RWPE1 (cell line): ENCODE measurements at regions not wholly inside any gene's neighbourhood (a gene's known extent, or its start where the extent isn't known, plus 50 kb on each side); places are given as distances from the start of the nearest gene placed in this dataset.

ENCODE experiments used
- CTCF ChIA-PET: fragments of 350-600 bp; sonication (Branson Sonifier 250); formaldehyde crosslinking; extraction: SDS; loops from one replicate; lab custom pipeline; 2021; lab: Yijun Ruan, JAX
- POLR2A ChIA-PET: fragments of 400-600 bp; formaldehyde crosslinking; extraction: SDS; loops from one replicate; lab custom pipeline; 2020; ENCODE audit warnings: antibody characterized with exemption; ENCODE audit not compliant: low non-redundant PET; lab: Yijun Ruan, JAX
- DNase-seq: peaks from one replicate; pipeline ENCODE4 v3.0.0; 2012; ENCODE audit warnings: low spot score
- H3K27ac ChIP-seq: fragments of 450-650 bp; 2 replicates; pipeline ENCODE4 v1.5.1; 2017
- TF ChIP-seq, protein P1 (sequence below): fragments of 450-650 bp; conservative IDR thresholded peaks from 2 replicates; pipeline ENCODE4 v1.5.1; 2017; ENCODE audit warnings: low read depth, mild to moderate bottlenecking

- ChIA-PET CTCF (no interaction called here), POLR2A (no interaction called here)
- TF ChIP-seq, protein P1, sequence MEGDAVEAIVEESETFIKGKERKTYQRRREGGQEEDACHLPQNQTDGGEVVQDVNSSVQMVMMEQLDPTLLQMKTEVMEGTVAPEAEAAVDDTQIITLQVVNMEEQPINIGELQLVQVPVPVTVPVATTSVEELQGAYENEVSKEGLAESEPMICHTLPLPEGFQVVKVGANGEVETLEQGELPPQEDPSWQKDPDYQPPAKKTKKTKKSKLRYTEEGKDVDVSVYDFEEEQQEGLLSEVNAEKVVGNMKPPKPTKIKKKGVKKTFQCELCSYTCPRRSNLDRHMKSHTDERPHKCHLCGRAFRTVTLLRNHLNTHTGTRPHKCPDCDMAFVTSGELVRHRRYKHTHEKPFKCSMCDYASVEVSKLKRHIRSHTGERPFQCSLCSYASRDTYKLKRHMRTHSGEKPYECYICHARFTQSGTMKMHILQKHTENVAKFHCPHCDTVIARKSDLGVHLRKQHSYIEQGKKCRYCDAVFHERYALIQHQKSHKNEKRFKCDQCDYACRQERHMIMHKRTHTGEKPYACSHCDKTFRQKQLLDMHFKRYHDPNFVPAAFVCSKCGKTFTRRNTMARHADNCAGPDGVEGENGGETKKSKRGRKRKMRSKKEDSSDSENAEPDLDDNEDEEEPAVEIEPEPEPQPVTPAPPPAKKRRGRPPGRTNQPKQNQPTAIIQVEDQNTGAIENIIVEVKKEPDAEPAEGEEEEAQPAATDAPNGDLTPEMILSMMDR = no peak
- no peak for DNase-seq
- H3K27ac ChIP-seq = no peak overlapping the region
These were observed 280.5 kb upstream of the CAMK1G start for GRCh38 chr1:209302779-209303568.

- TF ChIP-seq, protein P1 = no peak
- no peak for DNase-seq
- no peak overlapping the region for H3K27ac ChIP-seq
- ChIA-PET CTCF (interaction anchor here (0.9 kb wide), 1 partner anchor 37 kb away, joined by 4 read pairs; no protein-coding TSS in a partner anchor), POLR2A (no interaction called here)
These were observed 279.3 kb upstream of the CAMK1G start for GRCh38 chr1:209304166-209304565.

DNA sequence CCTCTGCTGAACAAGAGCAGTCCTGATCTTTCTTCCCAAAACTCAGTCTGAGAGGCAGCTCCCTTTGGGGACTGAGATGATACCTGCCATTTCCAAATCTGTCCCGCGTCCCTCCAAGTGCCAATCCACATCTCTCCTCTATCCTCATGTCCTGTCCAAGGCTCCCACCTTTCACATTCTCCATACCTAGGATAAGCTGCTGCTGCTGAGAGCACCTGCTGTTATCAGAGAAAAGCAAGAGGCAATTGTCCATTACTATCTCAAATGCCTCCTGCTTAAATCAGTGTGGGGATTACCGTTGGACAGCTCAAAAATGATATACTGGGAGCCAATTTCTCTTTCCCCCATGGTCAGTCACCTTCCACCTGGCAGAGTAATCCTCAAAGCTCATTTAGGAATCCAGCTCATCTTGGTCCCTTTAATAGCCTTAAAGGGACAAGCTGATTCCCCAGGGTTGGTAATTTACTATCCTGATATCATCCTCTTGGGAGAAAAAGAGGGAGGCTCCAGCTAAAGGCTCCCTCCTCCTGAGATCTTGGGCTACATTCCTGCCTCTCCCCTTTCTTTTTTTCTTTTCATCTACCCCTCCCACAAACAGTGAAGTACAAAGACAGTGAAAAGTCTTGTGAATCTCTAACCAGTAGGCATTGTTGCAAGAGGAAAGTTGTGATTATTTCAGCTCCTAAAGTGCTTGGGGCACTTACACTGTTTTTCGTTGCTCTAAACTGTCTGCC lies 278.1 kb upstream of the CAMK1G start:
- ChIA-PET POLR2A (no interaction called here), CTCF (interaction anchor here (0.5 kb wide), 1 partner anchor 37 kb away, joined by 3 read pairs; no protein-coding TSS in a partner anchor)
- H3K27ac ChIP-seq = no peak overlapping the region
- DNase-seq = no peak
- TF ChIP-seq, protein P1 = no peak

DNA sequence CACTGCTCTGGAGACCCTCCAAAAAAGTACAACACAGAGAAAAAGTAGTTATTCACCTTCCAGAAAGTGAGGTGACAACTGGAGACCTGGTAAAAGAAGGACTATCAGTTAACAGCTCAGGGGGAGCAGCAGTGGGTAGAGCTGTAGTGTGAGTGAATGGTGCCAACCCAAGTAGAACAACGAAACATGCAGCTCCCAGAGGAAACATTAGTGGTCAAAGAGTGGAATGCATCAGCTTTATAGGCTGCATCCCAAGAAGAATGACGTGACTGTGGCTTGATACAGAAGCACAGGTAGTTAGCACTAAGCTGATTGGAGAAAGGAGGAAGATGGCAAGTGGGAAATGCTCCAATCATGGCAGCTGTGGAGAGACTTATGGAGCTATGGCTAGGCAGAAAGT lies 275.7 kb upstream of the CAMK1G start:
- CTCF ChIA-PET = no interaction called here
- POLR2A ChIA-PET = no interaction called here

GRCh38 chr1:209309198-209309597 lies 274.3 kb upstream of the CAMK1G start:
- TF ChIP-seq, protein P1 = no peak
- POLR2A ChIA-PET = no interaction called here

More for the DNA sequence above, 275.7 kb upstream of the CAMK1G start:
- no peak overlapping the region for H3K27ac ChIP-seq
- no peak for DNase-seq
- TF ChIP-seq, protein P1 = no peak

DNA sequence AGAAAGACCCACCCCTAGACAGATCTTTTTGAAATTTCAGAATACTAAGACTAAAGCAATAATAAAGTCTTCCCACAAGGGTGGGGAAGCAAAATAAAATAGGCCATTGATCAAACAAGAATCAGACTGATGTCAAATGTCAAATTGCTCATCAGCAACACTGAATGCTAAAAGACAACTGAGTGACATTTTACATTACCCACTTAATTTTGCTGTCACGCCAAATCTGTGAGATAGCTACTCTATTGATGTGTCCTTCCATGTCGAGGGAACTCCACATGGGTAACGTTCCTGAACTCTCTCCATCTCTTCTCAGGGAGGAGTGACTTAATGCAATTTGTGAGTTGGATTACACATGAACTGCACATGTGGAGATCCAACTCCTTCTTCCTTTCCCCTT lies 271.7 kb upstream of the CAMK1G start:
- DNase-seq = no peak
- POLR2A ChIA-PET = no interaction called here
- TF ChIP-seq, protein P1 = no peak
- CTCF ChIA-PET = no interaction called here
- H3K27ac ChIP-seq = no peak overlapping the region

More at GRCh38 chr1:209309198-209309597, 274.3 kb upstream of the CAMK1G start:
- H3K27ac ChIP-seq = no peak overlapping the region
- DNase-seq = no peak
- CTCF ChIA-PET = no interaction called here
